GM10266 (cell line): ENCODE measurements at regions not wholly inside any gene's neighbourhood (a gene's known extent, or its start where the extent isn't known, plus 50 kb on each side); places are given as distances from the start of the nearest gene placed in this dataset.

Experiments used
- DNase-seq: peaks from one replicate; pipeline ENCODE4 v3.0.0; 2012; ENCODE audit errors: extremely low spot score
- CTCF ChIP-seq: IDR thresholded peaks from 2 replicates; pipeline ENCODE4 v1.5.1; 2012; ENCODE audit warnings: mild to moderate bottlenecking, low read depth; ENCODE audit not compliant: control insufficient read depth, insufficient read depth; ENCODE audit errors: missing control alignments

- no peak for DNase-seq
These were observed 173.5 kb downstream of the KLF13 start for GRCh38 chr15:31499953-31500765.

GRCh38 chr15:31500766-31501449 lies 174.3 kb downstream of the KLF13 start:
- no peak for DNase-seq
- TF ChIP-seq CTCF: no peak

More at GRCh38 chr15:31499953-31500765, 173.5 kb downstream of the KLF13 start:
- TF ChIP-seq CTCF: no peak

- no peak for DNase-seq
- no peak for TF ChIP-seq CTCF
These were observed 175.0 kb downstream of the KLF13 start for GRCh38 chr15:31501536-31502157.

GRCh38 chr15:31502541-31503229 lies 176.1 kb downstream of the KLF13 start:
- no peak for DNase-seq
- TF ChIP-seq CTCF: no peak

GRCh38 chr15:31503256-31503655 lies 176.6 kb downstream of the KLF13 start:
- no peak for DNase-seq

GRCh38 chr15:31503758-31504461 lies 177.3 kb downstream of the KLF13 start:
- no peak for DNase-seq
- no peak for TF ChIP-seq CTCF

More at GRCh38 chr15:31503256-31503655, 176.6 kb downstream of the KLF13 start:
- TF ChIP-seq CTCF: no peak
